GM18951 (cell line): ENCODE measurements at regions not wholly inside any gene's neighbourhood (a gene's known extent, or its start where the extent isn't known, plus 50 kb on each side); places are given as distances from the start of the nearest gene placed in this dataset.

Experiments
- POLR2A ChIP-seq: IDR thresholded peaks from 4 replicates; pipeline ENCODE4 v1.6.1; 2011; ENCODE audit warnings: mild to moderate bottlenecking; ENCODE audit not compliant: insufficient read length, insufficient read depth; ENCODE audit errors: extremely low read depth
- in situ Hi-C: fragments of 300-500 bp; cut with MboI; formaldehyde crosslinking; loops from one replicate; pipeline ENCODE4 v1.12.0; 2022; ENCODE audit warnings: low sequenced_read_pairs, mixed read lengths, inconsistent platforms; ENCODE audit not compliant: unreplicated experiment

GRCh38 chr6:133637436-133637835, 251.5 kb upstream of the TCF21 start:
- no peak for TF ChIP-seq POLR2A
- in situ Hi-C loops, result no loop called here

- in situ Hi-C loops, result no loop called here
- TF ChIP-seq POLR2A, result no peak
Observed at GRCh38 chr6:133637874-133638273, 251.0 kb upstream of the TCF21 start.

GRCh38 chr6:133641104-133641503, 247.8 kb upstream of the TCF21 start:
- in situ Hi-C loops, result no loop called here
- no peak for TF ChIP-seq POLR2A

- TF ChIP-seq POLR2A, result no peak
- in situ Hi-C loops, result no loop called here
Observed at GRCh38 chr6:133644548-133644891, 244.4 kb upstream of the TCF21 start.

GRCh38 chr6:133644892-133645619, 243.9 kb upstream of the TCF21 start:
- in situ Hi-C loops, result no loop called here
- TF ChIP-seq POLR2A, result no peak

- in situ Hi-C loops, result no loop called here
- TF ChIP-seq POLR2A, result no peak
Observed at GRCh38 chr6:133645966-133646740, 242.8 kb upstream of the TCF21 start.

GRCh38 chr6:133648581-133648980, 240.3 kb upstream of the TCF21 start:
- TF ChIP-seq POLR2A, result no peak
- in situ Hi-C loops, result no loop called here

GRCh38 chr6:133671376-133671775, 217.5 kb upstream of the TCF21 start:
- TF ChIP-seq POLR2A, result no peak
- in situ Hi-C loops, result no loop called here

- no peak for TF ChIP-seq POLR2A
- in situ Hi-C loops, result no loop called here
Observed at GRCh38 chr6:133673056-133673455, 215.9 kb upstream of the TCF21 start.

GRCh38 chr6:133674661-133675060, 214.3 kb upstream of the TCF21 start:
- in situ Hi-C loops, result no loop called here
- no peak for TF ChIP-seq POLR2A

- no peak for TF ChIP-seq POLR2A
- in situ Hi-C loops, result no loop called here
Observed at GRCh38 chr6:133680994-133681393, 207.9 kb upstream of the TCF21 start.

GRCh38 chr6:133681891-133682290, 207.0 kb upstream of the TCF21 start:
- in situ Hi-C loops, result no loop called here
- TF ChIP-seq POLR2A, result no peak

- in situ Hi-C loops, result no loop called here
- no peak for TF ChIP-seq POLR2A
Observed at GRCh38 chr6:133682506-133683307, 206.2 kb upstream of the TCF21 start.

GRCh38 chr6:133683308-133683580, 205.7 kb upstream of the TCF21 start:
- TF ChIP-seq POLR2A, result no peak
- in situ Hi-C loops, result no loop called here
